Activated naive CD8-positive, alpha-beta T cell (primary cell): ENCODE measurements at regions not wholly inside any gene's neighbourhood (a gene's known extent, or its start where the extent isn't known, plus 50 kb on each side); places are given as distances from the start of the nearest gene placed in this dataset.
"Not testable (repeated sequence)": the region's sequence is repeated elsewhere in the genome, so short reads cannot be mapped to it uniquely, and the experiment has no call there.

Experiments
- H3K27ac Mint-ChIP-seq: one replicate; pipeline ENCODE4 v1.8.0; 2021; ENCODE audit warnings: mixed read lengths
- H3K27me3 Mint-ChIP-seq: one replicate; pipeline ENCODE4 v1.8.0; 2021; ENCODE audit warnings: mixed read lengths
- H3K36me3 Mint-ChIP-seq: one replicate; pipeline ENCODE4 v1.8.0; 2021; ENCODE audit warnings: mixed read lengths
- H3K4me1 Mint-ChIP-seq: one replicate; pipeline ENCODE4 v1.8.0; 2021; ENCODE audit warnings: low read depth, mixed read lengths
- H3K4me3 Mint-ChIP-seq: one replicate; pipeline ENCODE4 v1.8.0; 2021; ENCODE audit warnings: mild to moderate bottlenecking, mixed read lengths
- H3K9me3 Mint-ChIP-seq: one replicate; pipeline ENCODE4 v1.8.0; 2021; ENCODE audit warnings: low read depth, mixed read lengths

- Mint-ChIP-seq H3K36me3 (no peaks in the 10 kb centered on the region), H3K27me3 (no peaks in the 10 kb centered on the region), H3K4me1 (no peaks in the 10 kb centered on the region), H3K4me3 (no peak overlapping the region), H3K27ac (no peak overlapping the region), H3K9me3 (no peaks in the 10 kb centered on the region)
These were observed 170.0 kb upstream of the CRIM1 start for GRCh38 chr2:36185624-36186023.

GRCh38 chr2:36184848-36185247 is 170.7 kb upstream of the CRIM1 start:
- Mint-ChIP-seq H3K27ac (no peak overlapping the region), H3K4me3 (no peak overlapping the region), H3K27me3 (no peaks in the 10 kb centered on the region), H3K9me3 (no peaks in the 10 kb centered on the region), H3K4me1 (no peaks in the 10 kb centered on the region), H3K36me3 (no peaks in the 10 kb centered on the region)

- H3K4me1 Mint-ChIP-seq, H3K36me3 Mint-ChIP-seq, H3K27me3 Mint-ChIP-seq, H3K27ac Mint-ChIP-seq, H3K9me3 Mint-ChIP-seq, H3K4me3 Mint-ChIP-seq: not testable (repeated sequence)
These were observed 174.6 kb upstream of the CRIM1 start for GRCh38 chr2:36180789-36181482.

- not testable (repeated sequence) for H3K4me3 Mint-ChIP-seq, H3K4me1 Mint-ChIP-seq, H3K36me3 Mint-ChIP-seq, H3K27me3 Mint-ChIP-seq, H3K9me3 Mint-ChIP-seq, H3K27ac Mint-ChIP-seq
These were observed 175.3 kb upstream of the CRIM1 start for GRCh38 chr2:36180293-36180692.

- not testable (repeated sequence) for H3K27me3 Mint-ChIP-seq, H3K27ac Mint-ChIP-seq, H3K9me3 Mint-ChIP-seq, H3K4me1 Mint-ChIP-seq, H3K4me3 Mint-ChIP-seq, H3K36me3 Mint-ChIP-seq
These were observed 175.8 kb upstream of the CRIM1 start for GRCh38 chr2:36179668-36180269.

- no peaks in the 10 kb centered on the region for H3K4me1 Mint-ChIP-seq
- no peaks in the 10 kb centered on the region for H3K9me3 Mint-ChIP-seq
- H3K4me3 Mint-ChIP-seq = no peak overlapping the region
- no peak overlapping the region for H3K27ac Mint-ChIP-seq
- H3K27me3 Mint-ChIP-seq = no peaks in the 10 kb centered on the region
- H3K36me3 Mint-ChIP-seq = no peaks in the 10 kb centered on the region
These were observed 177.2 kb upstream of the CRIM1 start for GRCh38 chr2:36178384-36178783.

- Mint-ChIP-seq H3K36me3 (no peaks in the 10 kb centered on the region), H3K9me3 (no peaks in the 10 kb centered on the region), H3K4me3 (no peak overlapping the region), H3K27ac (no peak overlapping the region), H3K4me1 (no peaks in the 10 kb centered on the region), H3K27me3 (no peaks in the 10 kb centered on the region)
These were observed 178.3 kb upstream of the CRIM1 start for GRCh38 chr2:36177282-36177681.

- no peaks in the 10 kb centered on the region for H3K36me3 Mint-ChIP-seq
- H3K27me3 Mint-ChIP-seq = no peaks in the 10 kb centered on the region
- H3K4me1 Mint-ChIP-seq = no peaks in the 10 kb centered on the region
- no peaks in the 10 kb centered on the region for H3K9me3 Mint-ChIP-seq
- H3K4me3 Mint-ChIP-seq = no peak overlapping the region
- no peak overlapping the region for H3K27ac Mint-ChIP-seq
These were observed 180.7 kb upstream of the CRIM1 start for GRCh38 chr2:36174920-36175319.

GRCh38 chr2:36173760-36174404 is 181.7 kb upstream of the CRIM1 start:
- H3K27me3 Mint-ChIP-seq = no peaks in the 10 kb centered on the region
- no peaks in the 10 kb centered on the region for H3K36me3 Mint-ChIP-seq
- no peak overlapping the region for H3K4me3 Mint-ChIP-seq
- no peak overlapping the region for H3K27ac Mint-ChIP-seq
- H3K9me3 Mint-ChIP-seq = no peaks in the 10 kb centered on the region
- no peaks in the 10 kb centered on the region for H3K4me1 Mint-ChIP-seq

GRCh38 chr2:36172824-36173223 is 182.8 kb upstream of the CRIM1 start:
- Mint-ChIP-seq H3K36me3 (no peaks in the 10 kb centered on the region), H3K4me1 (no peaks in the 10 kb centered on the region), H3K27ac (no peak overlapping the region), H3K4me3 (no peak overlapping the region), H3K27me3 (no peaks in the 10 kb centered on the region), H3K9me3 (no peaks in the 10 kb centered on the region)

GRCh38 chr2:36170805-36171204 is 184.8 kb upstream of the CRIM1 start:
- no peaks in the 10 kb centered on the region for H3K4me1 Mint-ChIP-seq
- no peak overlapping the region for H3K4me3 Mint-ChIP-seq
- H3K27ac Mint-ChIP-seq = no peak overlapping the region
- H3K9me3 Mint-ChIP-seq = no peaks in the 10 kb centered on the region
- H3K36me3 Mint-ChIP-seq = no peaks in the 10 kb centered on the region
- H3K27me3 Mint-ChIP-seq = peaks cover 2% of the 10 kb centered on the region

- H3K27ac Mint-ChIP-seq = no peak overlapping the region
- no peaks in the 10 kb centered on the region for H3K36me3 Mint-ChIP-seq
These were observed 185.7 kb upstream of the CRIM1 start for GRCh38 chr2:36169843-36170242.

GRCh38 chr2:36168115-36168514 is 187.5 kb upstream of the CRIM1 start:
- Mint-ChIP-seq H3K36me3 (no peaks in the 10 kb centered on the region), H3K9me3 (no peaks in the 10 kb centered on the region), H3K27ac (no peak overlapping the region), H3K27me3 (peaks cover 2% of the 10 kb centered on the region), H3K4me3 (no peak overlapping the region), H3K4me1 (no peaks in the 10 kb centered on the region)

More at GRCh38 chr2:36169843-36170242, 185.7 kb upstream of the CRIM1 start:
- no peaks in the 10 kb centered on the region for H3K4me1 Mint-ChIP-seq
- peaks cover 2% of the 10 kb centered on the region for H3K27me3 Mint-ChIP-seq
- H3K4me3 Mint-ChIP-seq = no peak overlapping the region
- no peaks in the 10 kb centered on the region for H3K9me3 Mint-ChIP-seq

GRCh38 chr2:36165132-36165531 is 190.4 kb upstream of the CRIM1 start:
- no peaks in the 10 kb centered on the region for H3K4me1 Mint-ChIP-seq
- no peaks in the 10 kb centered on the region for H3K9me3 Mint-ChIP-seq
- peaks cover 2% of the 10 kb centered on the region for H3K27me3 Mint-ChIP-seq
- no peak overlapping the region for H3K4me3 Mint-ChIP-seq
- no peak overlapping the region for H3K27ac Mint-ChIP-seq
- no peaks in the 10 kb centered on the region for H3K36me3 Mint-ChIP-seq

- H3K4me3 Mint-ChIP-seq = no peak overlapping the region
- no peaks in the 10 kb centered on the region for H3K4me1 Mint-ChIP-seq
- no peaks in the 10 kb centered on the region for H3K9me3 Mint-ChIP-seq
- peaks cover 2% of the 10 kb centered on the region for H3K27me3 Mint-ChIP-seq
- H3K36me3 Mint-ChIP-seq = no peaks in the 10 kb centered on the region
- H3K27ac Mint-ChIP-seq = no peak overlapping the region
These were observed 191.9 kb upstream of the CRIM1 start for GRCh38 chr2:36163520-36164254.
